NOMO-1 (cell line): ENCODE measurements at regions not wholly inside any gene's neighbourhood (a gene's known extent, or its start where the extent isn't known, plus 50 kb on each side); places are given as distances from the start of the nearest gene placed in this dataset.
A peak's percentile ranks its signal among the peaks of the same experiment; 100 is the strongest.
"Not testable (repeated sequence)": the region's sequence is repeated elsewhere in the genome, so short reads cannot be mapped to it uniquely, and the experiment has no call there.

ENCODE experiments used
- DNase-seq, 2 experiments: peaks; one replicate each; lab custom pipeline; 2025; ENCODE audit not compliant: unreplicated experiment in 2 of 2; lab: John Stamatoyannopoulos, UW

DNA sequence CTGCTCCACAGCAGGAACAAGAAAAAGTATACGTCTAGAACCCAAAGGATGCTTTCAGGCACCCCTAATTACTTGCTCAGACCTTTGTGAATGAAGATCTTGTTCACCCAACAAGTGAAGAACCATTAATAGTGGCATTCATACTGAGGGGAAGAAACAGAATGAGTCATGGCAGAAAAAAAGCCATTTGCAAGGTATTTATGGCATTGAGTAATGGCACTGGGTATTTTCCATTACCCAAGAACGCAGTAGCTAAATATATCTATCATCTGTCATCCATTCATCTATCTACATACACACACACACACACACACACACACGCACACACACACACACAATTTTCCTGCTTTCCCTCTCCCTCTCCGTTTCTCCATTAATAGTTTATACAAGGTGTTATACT lies 56.4 kb upstream of the XIRP2 start:
- DNase-seq, result no peak

DNA sequence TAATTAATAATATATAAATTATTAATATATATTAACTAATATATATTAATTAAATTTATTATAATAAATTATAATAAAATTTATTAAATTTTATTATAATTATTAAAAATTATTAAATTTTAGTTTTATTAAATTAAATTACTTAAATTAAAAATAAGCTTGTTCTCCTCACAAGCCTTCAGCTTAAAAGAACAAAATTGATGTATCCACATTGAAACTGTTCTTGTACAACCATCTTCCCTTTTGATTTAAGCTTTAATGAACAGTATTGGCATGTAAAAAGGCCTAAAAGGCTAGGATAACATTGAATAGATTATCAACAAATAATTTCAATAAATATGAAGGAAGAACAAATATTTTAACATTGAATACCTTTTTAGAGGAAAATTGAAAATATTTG lies 62.4 kb upstream of the XIRP2 start:
- DNase-seq, result no peak

DNA sequence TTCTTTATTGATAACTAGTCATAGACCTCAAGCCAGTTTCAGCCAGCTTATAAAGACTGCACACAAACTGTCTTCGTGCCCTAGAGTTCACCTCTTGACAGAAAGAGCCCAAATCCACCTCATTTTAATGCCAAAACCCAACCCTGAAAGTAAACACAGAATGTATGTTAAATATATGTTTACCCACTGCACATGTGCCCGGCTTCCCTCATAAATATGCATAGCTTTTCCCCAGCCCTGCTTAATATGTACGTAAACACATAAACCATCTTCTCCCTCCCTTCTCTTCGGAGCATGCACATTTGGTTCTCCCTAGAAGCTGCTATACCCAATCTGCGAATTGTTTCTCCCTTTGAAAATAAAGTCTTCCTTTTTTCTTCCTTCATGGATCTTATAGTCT lies 73.9 kb upstream of the XIRP2 start:
- DNase-seq, result no peak

DNA sequence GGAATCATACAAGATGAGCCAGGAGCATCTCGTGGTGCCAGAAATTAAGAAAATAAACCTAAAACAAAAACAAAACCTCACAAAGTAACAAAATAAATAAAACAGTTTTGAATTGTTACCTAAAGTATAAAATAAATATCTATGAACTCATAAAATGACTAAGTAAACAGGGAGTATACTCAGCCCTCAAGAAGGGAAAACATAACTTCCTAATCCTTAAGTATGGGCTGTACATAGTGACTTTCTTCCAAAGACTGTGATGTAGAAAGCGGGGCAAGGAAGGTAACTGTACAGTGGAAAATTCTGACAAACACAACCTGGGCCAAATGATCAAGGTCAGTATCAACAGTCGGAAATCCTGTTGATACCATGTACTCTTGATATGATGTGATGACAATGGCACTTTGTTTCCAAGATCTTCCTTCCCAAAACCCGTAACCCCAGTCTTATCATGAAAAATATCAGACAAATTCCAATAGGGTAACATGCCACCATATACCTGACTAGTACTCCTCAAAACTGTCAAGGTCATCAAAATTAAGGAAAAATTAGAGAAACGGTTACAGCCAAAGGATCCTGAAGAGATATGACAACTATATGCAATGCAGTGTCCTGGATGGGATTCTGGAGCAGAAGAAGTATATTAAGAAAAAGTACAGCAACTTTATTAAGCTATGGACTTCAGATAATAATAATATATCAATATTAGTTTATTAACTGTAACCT lies 76.0 kb upstream of the XIRP2 start:
- DNase-seq, result no peak

DNA sequence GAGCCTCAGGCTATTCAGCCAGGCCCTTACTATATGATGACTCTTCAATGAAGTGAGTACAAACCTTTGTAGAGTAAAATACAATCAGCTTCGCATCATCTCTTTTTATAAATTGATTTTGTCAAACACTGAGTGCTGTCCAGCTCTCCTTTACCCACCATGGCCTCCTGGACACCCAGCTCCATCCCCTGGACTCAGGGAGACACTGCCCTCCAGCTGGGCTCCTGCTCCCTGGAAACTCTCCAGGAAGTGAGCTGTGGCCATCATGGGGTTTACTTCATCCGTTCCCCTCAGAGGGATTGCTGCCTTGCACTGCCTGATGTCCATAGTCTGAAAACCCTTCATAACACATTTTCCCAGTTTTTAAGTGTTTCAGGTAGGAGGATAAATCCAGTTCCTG lies 82.5 kb upstream of the XIRP2 start:
- DNase-seq, result no peak

DNA sequence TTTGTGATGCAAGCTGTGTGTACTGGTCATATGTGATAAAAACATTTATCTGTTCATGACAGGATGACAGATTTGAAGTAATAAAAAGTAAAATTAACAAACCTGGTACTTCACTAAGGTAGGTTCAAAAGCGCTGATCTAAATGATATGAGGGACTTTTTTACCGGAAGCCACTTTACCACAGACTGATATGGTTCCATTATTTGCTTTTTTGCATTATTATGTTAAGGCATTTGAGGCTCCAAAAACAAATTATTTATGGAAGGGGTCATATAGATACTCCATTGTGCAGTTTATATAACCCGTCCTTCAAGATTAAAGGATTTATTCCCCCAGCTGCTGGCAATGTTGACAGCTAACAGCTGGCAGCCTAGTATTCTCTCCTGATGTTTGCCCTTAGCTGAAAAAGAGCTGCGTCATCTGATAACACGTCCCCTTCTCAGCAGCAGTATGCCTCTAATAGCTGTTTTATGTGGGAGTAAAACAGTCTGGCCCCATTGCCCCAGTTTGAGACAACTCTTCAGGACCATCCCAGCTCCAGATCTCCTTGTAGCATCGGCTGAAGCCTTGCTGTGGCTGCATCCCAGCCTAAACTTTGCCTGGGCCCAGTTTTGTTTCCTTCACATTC lies 84.8 kb upstream of the XIRP2 start:
- no peak for DNase-seq

DNA sequence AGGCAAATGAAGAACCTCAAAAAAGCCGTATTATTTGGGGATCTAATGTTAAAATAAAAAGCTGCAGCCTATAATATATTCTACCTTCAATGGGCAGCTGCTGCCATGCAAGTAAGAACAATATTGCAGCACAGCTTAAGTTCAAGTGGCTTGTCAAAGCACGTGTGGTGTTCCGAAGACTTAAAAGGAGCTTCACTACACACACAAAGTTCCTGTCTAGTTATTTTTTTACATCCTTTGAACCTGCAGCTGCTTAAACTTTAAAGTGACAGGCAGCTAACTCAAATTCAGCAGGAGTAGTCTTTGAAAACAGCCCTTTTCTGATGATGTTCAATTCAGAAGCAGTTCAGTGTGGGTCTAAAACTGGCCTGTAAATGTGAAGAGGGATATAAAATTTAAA lies 85.8 kb upstream of the XIRP2 start:
- DNase-seq, result no peak

DNA sequence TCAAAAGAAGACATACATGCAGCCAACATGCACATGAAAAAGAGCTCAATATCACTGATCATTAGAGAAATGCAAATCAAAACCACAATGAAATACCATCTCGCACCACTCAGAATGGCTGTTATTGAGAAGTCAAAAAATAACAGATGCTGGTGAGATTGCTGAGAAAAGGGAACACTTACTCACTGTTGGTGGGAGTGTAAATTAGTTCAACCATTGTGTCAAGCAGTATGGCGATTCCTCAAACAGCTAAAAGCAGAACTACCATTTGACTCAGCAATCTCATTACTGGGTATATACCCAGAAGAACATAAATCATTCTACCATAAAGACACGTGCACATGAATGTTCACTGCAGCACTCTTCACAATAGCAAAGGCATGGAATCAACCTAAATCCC lies 95.5 kb upstream of the XIRP2 start:
- peak; percentile 2 to 70 for DNase-seq

DNA sequence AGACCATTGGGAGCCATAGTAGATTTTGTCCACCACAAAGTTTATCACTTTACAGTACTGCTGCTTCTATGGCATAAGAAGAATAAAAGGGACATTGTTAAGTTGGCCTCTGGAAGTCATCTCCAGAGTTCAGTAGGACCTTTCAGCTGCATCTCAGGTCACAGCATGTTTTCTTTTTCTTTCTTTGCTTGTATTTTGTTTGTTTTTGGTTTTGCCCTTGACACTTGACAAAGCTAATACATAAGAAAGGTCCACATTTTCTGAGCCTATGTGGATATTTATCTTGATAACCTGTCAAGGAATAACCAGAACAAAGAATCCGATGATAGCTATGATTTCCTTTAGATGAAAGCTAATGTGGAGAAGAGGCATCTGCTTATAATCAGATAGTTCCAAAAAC lies 101.6 kb upstream of the XIRP2 start:
- DNase-seq, result no peak

DNA sequence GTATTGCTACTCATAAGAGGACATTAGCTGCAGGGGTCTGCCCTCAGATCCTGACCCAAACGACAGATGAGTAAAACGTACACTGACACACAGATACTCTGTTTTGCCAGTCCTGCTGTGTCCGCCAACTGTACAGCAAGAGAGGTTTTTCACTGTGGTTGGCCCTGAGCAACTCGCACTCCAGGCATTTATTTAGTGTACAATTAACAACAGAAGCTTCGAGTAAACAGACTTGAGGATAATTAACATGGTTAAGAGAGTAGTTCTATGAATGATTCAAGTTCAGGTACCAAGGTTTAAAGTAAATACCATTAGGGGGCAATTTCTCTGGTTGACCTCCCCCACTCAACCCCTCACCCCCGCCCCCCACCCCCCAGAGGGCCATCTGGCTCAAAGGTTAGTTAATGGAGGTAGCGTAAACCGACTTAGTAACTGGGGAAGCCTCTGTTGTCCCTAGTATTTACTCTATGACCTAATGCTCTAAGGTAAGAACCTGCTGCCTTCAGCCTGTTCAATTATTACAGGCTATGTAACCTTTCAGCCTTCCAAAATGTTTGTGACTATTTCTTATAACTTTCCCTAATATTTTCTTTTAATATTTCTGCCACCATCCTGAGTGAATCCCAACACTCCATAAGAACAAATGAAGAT lies 103.9 kb upstream of the XIRP2 start:
- DNase-seq, result no peak

DNA sequence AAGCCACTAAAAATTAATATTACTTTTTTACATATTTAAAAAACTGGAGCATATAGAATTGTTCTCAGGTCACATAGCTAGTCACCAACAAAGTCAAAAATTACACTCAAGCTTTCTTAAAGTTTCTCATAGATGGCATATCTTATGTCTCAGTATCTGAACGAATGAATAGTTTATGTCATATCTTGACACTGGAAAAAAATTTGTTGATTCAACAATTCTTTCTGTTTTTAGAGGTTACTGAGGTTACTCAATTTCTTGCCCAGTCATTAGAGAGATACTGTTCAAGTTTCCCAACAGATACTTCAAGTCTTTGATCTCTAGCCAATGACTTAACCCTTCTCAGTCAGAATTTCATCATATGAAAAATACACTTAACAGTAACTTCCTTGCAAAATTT lies 113.1 kb upstream of the XIRP2 start:
- DNase-seq, result no peak

DNA sequence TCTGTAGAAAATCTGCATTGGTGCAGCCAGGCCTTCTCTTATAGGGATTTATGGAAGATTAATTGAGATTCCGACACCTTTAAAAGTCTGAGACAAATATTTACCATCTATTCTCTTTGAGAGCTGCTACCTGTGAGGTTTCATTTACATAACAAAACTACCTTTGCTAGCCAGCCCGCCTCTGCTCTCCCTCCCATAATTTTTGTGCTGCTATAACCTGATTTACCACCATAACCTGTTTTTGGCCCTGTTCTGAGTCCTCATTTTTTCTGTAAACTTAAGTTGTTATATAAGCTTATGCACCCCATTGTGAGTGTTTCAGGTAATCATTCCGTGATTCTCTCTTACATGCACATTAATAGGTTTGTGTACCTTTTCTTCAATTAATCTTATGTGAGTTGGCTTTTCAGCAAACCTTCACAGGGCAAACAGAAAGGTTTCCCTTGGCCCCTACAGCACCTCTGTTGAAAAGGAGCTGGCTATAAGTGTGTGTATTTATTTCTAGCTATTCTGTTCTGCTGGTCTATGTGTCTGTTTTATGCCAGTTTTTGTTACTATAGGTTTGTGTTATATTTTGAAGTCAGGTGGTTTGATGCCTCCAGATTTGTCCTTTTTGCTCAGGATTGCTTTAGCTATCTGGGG lies 114.9 kb upstream of the XIRP2 start:
- DNase-seq, result no peak

DNA sequence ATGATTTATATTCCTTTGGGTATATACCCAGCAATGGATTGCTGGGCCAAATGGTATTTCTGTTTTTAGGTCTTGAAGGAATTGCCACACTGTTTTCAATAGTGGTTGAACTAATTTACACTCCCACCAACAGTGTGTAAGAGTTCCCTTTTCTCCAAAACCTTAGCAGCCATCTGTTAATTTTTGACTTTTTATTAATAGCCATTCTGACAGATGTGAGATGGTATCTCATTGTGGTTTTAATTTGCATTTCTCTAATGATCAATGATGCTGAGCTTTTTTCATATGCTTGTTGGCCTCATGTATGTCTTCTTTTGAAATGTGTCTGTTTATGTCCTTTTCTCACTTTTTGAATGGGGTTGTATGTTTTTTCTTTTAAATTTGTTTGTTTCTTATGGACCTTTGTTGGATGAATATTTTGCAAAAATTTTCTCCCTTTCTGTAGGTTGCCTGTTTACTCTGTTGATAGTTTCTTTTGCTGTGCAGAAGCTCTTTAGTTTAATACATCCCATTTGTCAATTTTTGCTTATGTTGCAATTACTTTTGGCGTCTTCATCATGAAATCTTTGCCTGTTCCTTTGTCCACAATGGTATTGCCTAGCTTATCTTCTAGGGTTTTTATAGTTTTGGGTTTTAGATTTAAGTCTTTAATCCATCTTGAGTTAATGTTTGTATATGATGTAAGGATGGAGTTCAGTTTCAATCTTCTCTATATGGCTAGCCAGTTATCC lies 119.7 kb upstream of the XIRP2 start:
- DNase-seq, result no peak

DNA sequence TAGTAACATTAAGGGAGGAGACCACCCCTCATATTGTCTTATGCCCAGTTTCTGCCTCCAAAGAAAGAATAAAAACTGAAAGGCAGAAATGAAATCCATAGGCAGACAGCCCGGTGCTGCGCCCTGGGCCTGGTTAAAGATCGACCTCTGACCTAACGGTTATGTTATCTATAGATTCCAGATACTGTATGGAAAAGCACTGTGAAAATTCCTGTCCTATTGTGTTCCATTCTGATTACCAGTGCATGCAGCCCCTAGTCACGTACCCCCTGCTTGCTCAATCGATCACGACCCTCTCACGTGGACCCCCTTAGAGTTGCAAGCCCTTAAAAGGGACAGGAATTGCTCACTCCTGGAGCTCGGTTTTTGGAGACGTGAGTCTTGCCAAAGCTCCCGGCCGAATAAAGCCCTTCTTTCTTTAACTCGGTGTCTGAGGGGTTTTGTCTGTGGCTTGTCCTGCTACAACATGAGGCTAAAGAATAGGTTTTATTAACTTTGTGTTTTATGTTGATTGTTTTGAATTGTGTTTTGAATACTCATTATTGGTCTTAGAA lies 121.4 kb upstream of the XIRP2 start:
- DNase-seq, result not testable (repeated sequence)

DNA sequence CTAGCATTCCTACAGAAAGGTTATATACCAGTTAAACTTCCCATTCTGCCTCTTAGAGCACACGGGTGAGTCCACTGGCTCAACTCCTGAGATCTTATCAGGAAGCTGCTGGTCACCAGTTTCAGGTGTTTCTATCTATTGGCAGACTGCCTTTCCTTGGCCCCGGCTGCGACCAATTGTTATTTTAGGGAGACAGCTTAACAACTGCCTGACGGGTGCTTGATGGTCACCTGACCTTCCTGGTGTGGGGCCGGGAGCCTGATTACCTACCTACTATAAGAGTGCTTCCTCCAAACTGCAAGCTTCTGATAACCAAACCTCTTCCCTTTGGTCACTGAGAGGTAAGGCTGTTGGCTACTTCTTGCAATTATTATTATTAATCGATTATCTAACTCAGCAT lies 122.1 kb upstream of the XIRP2 start:
- no peak for DNase-seq

DNA sequence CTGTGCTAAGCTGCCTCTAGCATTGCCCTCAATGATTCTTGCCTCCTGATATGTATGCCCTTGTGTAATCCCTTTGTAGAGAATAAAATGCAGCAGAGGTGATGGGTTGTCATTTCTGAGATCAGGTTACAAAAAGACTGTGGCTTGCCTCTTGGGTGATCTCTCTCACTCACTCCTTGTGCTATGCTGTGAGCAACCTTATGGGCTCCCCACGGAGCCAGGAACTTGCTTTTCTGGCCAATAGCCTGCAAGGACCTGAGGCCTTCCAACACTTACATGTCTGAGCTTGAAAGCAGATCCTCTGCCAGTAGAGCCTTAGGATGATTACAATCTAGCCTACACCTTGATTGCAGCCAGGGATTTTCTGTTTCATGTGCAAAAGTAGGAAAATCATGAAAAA lies 123.1 kb upstream of the XIRP2 start:
- no peak for DNase-seq

DNA sequence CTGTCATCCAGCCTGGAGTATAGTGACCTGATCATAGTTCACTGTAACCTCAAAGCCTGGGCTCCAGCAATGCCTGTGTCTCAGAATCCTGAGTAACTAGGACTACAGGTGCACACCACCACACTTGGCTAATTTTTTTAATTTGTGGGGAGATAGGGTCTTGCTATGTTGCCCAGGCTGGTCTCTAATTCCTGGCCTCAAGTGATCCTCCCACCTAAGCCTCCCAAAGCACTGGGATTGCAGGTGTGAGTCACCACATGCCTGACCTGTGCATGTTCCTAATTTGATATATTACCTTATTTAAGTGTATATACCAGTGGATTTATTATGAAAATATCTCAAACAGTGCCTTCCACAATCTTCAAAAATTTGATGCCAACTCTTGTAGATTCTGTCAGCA lies 123.6 kb upstream of the XIRP2 start:
- no peak for DNase-seq

DNA sequence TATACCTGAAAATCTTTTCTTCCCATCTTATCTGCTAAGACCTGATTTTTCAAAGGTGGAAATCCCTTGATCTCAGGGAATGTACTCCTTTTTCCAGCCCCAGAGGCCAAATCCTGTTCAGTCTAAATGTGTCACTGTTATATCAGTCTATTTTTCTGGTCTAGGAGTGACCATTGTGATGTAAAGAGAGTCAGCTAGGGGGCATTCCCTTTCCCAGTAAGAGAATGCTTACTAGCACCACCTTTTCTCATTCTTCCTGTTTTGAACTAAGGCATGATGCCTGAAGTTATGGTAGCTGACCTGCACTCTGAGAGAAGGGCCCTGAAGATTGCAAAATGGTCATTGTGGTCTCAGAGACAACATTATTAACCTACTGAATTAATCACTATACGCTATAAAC lies 124.1 kb upstream of the XIRP2 start:
- no peak for DNase-seq

DNA sequence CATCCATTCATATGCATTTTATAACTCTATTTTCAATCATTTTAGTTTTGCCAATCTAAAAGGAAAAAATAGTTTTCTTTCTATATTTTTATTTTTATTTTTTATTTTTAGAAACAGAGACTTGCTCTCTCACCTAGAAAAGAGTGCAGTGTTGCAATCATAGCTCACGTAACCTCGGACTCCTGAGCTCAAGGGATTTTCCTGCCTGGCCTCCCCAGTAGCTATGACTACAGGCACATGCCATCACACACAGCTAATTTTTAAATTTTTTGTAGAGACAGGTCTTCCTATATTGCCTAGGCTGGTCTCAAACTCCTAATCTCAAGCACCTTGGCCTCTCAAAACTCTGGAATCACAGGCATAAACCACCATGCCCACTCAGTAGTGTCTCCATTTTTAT lies 125.5 kb upstream of the XIRP2 start:
- no peak for DNase-seq

DNA sequence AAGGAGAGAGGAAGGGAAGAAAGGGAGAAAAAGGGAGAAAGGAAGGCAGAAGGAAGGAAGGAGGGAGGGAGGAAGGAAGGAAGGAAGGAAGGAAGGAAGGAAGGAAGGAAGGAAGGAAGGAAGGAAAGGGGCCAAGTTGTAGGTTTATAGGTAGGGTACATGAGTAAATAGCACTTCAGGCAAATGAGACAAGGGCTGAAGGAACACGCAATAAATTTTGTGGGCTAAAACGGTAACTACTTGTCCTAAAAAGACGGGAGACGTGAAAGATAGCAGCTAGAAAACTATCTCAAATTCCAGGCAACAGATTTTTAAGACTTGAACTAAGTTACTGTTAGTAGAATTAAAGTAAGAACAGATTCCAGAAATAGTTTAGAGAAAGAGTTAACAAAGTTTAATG lies 129.3 kb upstream of the XIRP2 start:
- no peak for DNase-seq

DNA sequence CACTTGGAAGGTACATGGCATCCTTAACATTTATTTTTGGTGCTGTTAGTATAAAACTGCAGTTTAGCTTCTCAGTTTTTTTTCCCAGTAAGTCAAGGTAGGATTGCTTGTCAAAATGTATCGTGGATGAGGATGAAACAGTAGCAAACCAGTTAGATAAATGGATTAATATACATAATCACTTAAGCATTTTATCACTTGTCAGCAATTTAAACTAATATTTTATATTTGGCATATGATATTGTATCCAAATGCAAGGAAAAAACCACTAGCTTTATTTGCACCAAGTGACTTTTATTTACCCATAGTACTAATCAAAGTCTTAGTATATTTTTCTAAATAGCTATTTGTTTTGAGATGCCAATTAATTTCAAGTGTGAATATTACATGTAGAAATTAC lies 137.7 kb upstream of the XIRP2 start:
- no peak for DNase-seq
